HG03139 (cell line): ENCODE measurements at regions not wholly inside any gene's neighbourhood (a gene's known extent, or its start where the extent isn't known, plus 50 kb on each side); places are given as distances from the start of the nearest gene placed in this dataset.

Experiments used
- ATAC-seq: cut with Tn5 transposase; IDR thresholded peaks from one replicate; pipeline ENCODE4 v1.9.1; 2021; ENCODE audit not compliant: unreplicated experiment

- no peak for ATAC-seq
These were observed 132.2 kb downstream of the FOXL1 start for GRCh38 chr16:86710602-86710950.

- no peak for ATAC-seq
These were observed 134.0 kb downstream of the FOXL1 start for GRCh38 chr16:86712158-86713009.

- no peak for ATAC-seq
These were observed 134.8 kb downstream of the FOXL1 start for GRCh38 chr16:86713021-86713631.

GRCh38 chr16:86714166-86714565 lies 135.8 kb downstream of the FOXL1 start:
- ATAC-seq, result no peak

- ATAC-seq, result no peak
These were observed 138.3 kb downstream of the FOXL1 start for GRCh38 chr16:86716649-86717048.

GRCh38 chr16:86718118-86718517 lies 139.8 kb downstream of the FOXL1 start:
- ATAC-seq, result no peak

- ATAC-seq, result no peak
These were observed 144.6 kb downstream of the FOXL1 start for GRCh38 chr16:86722970-86723369.

GRCh38 chr16:86723689-86724088 lies 145.3 kb downstream of the FOXL1 start:
- ATAC-seq, result no peak

GRCh38 chr16:86725401-86725800 lies 147.1 kb downstream of the FOXL1 start:
- no peak for ATAC-seq

GRCh38 chr16:86726340-86726739 lies 148.0 kb downstream of the FOXL1 start:
- ATAC-seq, result no peak

GRCh38 chr16:86727131-86727530 lies 148.8 kb downstream of the FOXL1 start:
- ATAC-seq, result no peak

GRCh38 chr16:86727632-86728031 lies 149.3 kb downstream of the FOXL1 start:
- no peak for ATAC-seq

GRCh38 chr16:86729686-86730085 lies 151.3 kb downstream of the FOXL1 start:
- no peak for ATAC-seq

- no peak for ATAC-seq
These were observed 151.7 kb downstream of the FOXL1 start for GRCh38 chr16:86730086-86730485.

GRCh38 chr16:86730597-86730996 lies 152.2 kb downstream of the FOXL1 start:
- ATAC-seq, result no peak

- ATAC-seq, result no peak
These were observed 154.4 kb downstream of the FOXL1 start for GRCh38 chr16:86732621-86733295.

- no peak for ATAC-seq
These were observed 155.4 kb downstream of the FOXL1 start for GRCh38 chr16:86733546-86734254.

GRCh38 chr16:86734543-86735460 lies 156.5 kb downstream of the FOXL1 start:
- ATAC-seq, result no peak

- ATAC-seq, result no peak
These were observed 157.4 kb downstream of the FOXL1 start for GRCh38 chr16:86735727-86736126.

GRCh38 chr16:86736502-86736901 lies 158.2 kb downstream of the FOXL1 start:
- no peak for ATAC-seq
